HL-60 (cell line): ENCODE measurements at regions not wholly inside any gene's neighbourhood (a gene's known extent, or its start where the extent isn't known, plus 50 kb on each side); places are given as distances from the start of the nearest gene placed in this dataset.

Experiments used
- POLR2AphosphoS5 ChIP-seq: IDR thresholded peaks from 2 replicates; pipeline ENCODE4 v1.6.1; 2012; ENCODE audit warnings: low read depth
- TF ChIP-seq, protein P1 (sequence below): IDR thresholded peaks from one replicate; pipeline ENCODE4 v1.5.1; 2011; ENCODE audit warnings: low read length, control low read depth, inconsistent platforms; ENCODE audit not compliant: insufficient read depth

- TF ChIP-seq, protein P1, sequence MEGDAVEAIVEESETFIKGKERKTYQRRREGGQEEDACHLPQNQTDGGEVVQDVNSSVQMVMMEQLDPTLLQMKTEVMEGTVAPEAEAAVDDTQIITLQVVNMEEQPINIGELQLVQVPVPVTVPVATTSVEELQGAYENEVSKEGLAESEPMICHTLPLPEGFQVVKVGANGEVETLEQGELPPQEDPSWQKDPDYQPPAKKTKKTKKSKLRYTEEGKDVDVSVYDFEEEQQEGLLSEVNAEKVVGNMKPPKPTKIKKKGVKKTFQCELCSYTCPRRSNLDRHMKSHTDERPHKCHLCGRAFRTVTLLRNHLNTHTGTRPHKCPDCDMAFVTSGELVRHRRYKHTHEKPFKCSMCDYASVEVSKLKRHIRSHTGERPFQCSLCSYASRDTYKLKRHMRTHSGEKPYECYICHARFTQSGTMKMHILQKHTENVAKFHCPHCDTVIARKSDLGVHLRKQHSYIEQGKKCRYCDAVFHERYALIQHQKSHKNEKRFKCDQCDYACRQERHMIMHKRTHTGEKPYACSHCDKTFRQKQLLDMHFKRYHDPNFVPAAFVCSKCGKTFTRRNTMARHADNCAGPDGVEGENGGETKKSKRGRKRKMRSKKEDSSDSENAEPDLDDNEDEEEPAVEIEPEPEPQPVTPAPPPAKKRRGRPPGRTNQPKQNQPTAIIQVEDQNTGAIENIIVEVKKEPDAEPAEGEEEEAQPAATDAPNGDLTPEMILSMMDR = no peak
- no peak for TF ChIP-seq POLR2AphosphoS5
Measured at GRCh38 chr14:101418601-101419000, 142.7 kb upstream of the DIO3 start.
